H9 (cell line): ENCODE measurements at regions not wholly inside any gene's neighbourhood (a gene's known extent, or its start where the extent isn't known, plus 50 kb on each side); places are given as distances from the start of the nearest gene placed in this dataset.

ENCODE experiments used
- DNase-seq: peaks from one replicate; pipeline ENCODE4 v3.0.0-alpha.2; 2017
- H2AFZ ChIP-seq: one replicate; pipeline ENCODE4 v1.6.1; 2013; ENCODE audit warnings: mild to moderate bottlenecking, low read length, control low read depth, moderate library complexity
- H2AK5ac ChIP-seq: 2 replicates; pipeline ENCODE4 v1.6.1; 2013; ENCODE audit warnings: low read length, control low read depth, mixed read lengths; ENCODE audit not compliant: insufficient read length
- H2BK120ac ChIP-seq: one replicate; pipeline ENCODE4 v1.6.1; 2013; ENCODE audit warnings: low read depth, mild to moderate bottlenecking, low read length, control low read depth, inconsistent platforms; ENCODE audit not compliant: poor library complexity, severe bottlenecking
- H2BK12ac ChIP-seq: 2 replicates; pipeline ENCODE4 v1.6.1; 2013; ENCODE audit warnings: low read length, control low read depth, mixed read lengths, low read depth; ENCODE audit not compliant: insufficient read length
- H2BK15ac ChIP-seq: 2 replicates; pipeline ENCODE4 v1.6.1; 2013; ENCODE audit warnings: low read depth, low read length, control low read depth
- H2BK20ac ChIP-seq: one replicate; pipeline ENCODE4 v1.6.1; 2013; ENCODE audit warnings: low read depth, mild to moderate bottlenecking, low read length, control low read depth, inconsistent platforms; ENCODE audit not compliant: poor library complexity, severe bottlenecking
- H2BK5ac ChIP-seq: 2 replicates; pipeline ENCODE4 v1.6.1; 2013; ENCODE audit warnings: low read length, control low read depth, mixed read lengths; ENCODE audit not compliant: insufficient read length
- H3K14ac ChIP-seq: 2 replicates; pipeline ENCODE4 v1.6.1; 2013; ENCODE audit warnings: low read length, control low read depth; ENCODE audit not compliant: insufficient read depth
- H3K18ac ChIP-seq: 2 replicates; pipeline ENCODE4 v1.6.1; 2013; ENCODE audit warnings: low read depth, mild to moderate bottlenecking, mixed read lengths, low read length, control low read depth; ENCODE audit not compliant: insufficient read length
- H3K23ac ChIP-seq: 2 replicates; pipeline ENCODE4 v1.6.1; 2013; ENCODE audit warnings: low read length, control low read depth, mixed read lengths, low read depth; ENCODE audit not compliant: insufficient read length
- H3K23me2 ChIP-seq: 2 replicates; pipeline ENCODE4 v1.6.1; 2013; ENCODE audit warnings: low read depth, mild to moderate bottlenecking, mixed read lengths, low read length, control low read depth; ENCODE audit not compliant: insufficient read length, poor library complexity, severe bottlenecking
- H3K27ac ChIP-seq: 2 replicates; pipeline ENCODE4 v1.5.1; 2013; ENCODE audit warnings: low read length, control low read depth, mixed read lengths, low read depth; ENCODE audit not compliant: insufficient read length
- H3K27me3 ChIP-seq: 2 replicates; pipeline ENCODE4 v1.6.1; 2013; ENCODE audit warnings: low read length, control low read depth, inconsistent platforms; ENCODE audit not compliant: insufficient read depth
- H3K4ac ChIP-seq: 2 replicates; pipeline ENCODE4 v1.6.1; 2013; ENCODE audit warnings: low read depth, mild to moderate bottlenecking, control low read depth, inconsistent platforms, low read length, moderate library complexity
- H3K4me1 ChIP-seq: 2 replicates; pipeline ENCODE4 v1.6.1; 2013; ENCODE audit warnings: low read length, control low read depth, inconsistent platforms; ENCODE audit not compliant: insufficient read depth
- H3K4me2 ChIP-seq: 2 replicates; pipeline ENCODE4 v1.6.1; 2013; ENCODE audit warnings: low read length, control low read depth, mixed read lengths; ENCODE audit not compliant: insufficient read length, insufficient read depth
- H3K56ac ChIP-seq: 2 replicates; pipeline ENCODE4 v1.6.1; 2013; ENCODE audit warnings: low read depth, mild to moderate bottlenecking, mixed read lengths, low read length, control low read depth; ENCODE audit not compliant: insufficient read length
- H3K79me1 ChIP-seq: 2 replicates; pipeline ENCODE4 v1.6.1; 2013; ENCODE audit warnings: low read depth, mild to moderate bottlenecking, moderate library complexity, low read length, control low read depth, inconsistent platforms; ENCODE audit not compliant: insufficient read depth, poor library complexity, severe bottlenecking
- H3K79me2 ChIP-seq: 2 replicates; pipeline ENCODE4 v1.6.1; 2013; ENCODE audit warnings: low read length, control low read depth, inconsistent platforms; ENCODE audit not compliant: insufficient read depth
- H3K9ac ChIP-seq: 2 replicates; pipeline ENCODE4 v1.6.1; 2013; ENCODE audit warnings: low read length, control low read depth, mixed read lengths; ENCODE audit not compliant: insufficient read length; ENCODE audit errors: extremely low read depth
- H3K9me3 ChIP-seq: one replicate; pipeline ENCODE4 v1.6.1; 2013; ENCODE audit warnings: low read depth, low read length, inconsistent platforms; ENCODE audit not compliant: control insufficient read depth
- H3T11ph ChIP-seq: one replicate; pipeline ENCODE4 v1.6.1; 2013; ENCODE audit warnings: mild to moderate bottlenecking, low read length, control low read depth, inconsistent platforms
- H4K20me1 ChIP-seq: one replicate; pipeline ENCODE4 v1.6.1; 2013; ENCODE audit not compliant: control insufficient read depth, insufficient read length, insufficient read depth
- H4K5ac ChIP-seq: 2 replicates; pipeline ENCODE4 v1.6.1; 2013; ENCODE audit warnings: low read depth, mild to moderate bottlenecking, mixed read lengths, low read length, control low read depth; ENCODE audit not compliant: insufficient read length
- H4K8ac ChIP-seq: replicated peaks from 2 replicates; pipeline ENCODE4 v1.6.1; 2013; ENCODE audit warnings: low read length, control low read depth, mixed read lengths, low read depth; ENCODE audit not compliant: insufficient read length
- H4K91ac ChIP-seq: 2 replicates; pipeline ENCODE4 v1.6.1; 2013; ENCODE audit warnings: low read depth, mild to moderate bottlenecking, moderate library complexity, mixed read lengths, low read length, control low read depth; ENCODE audit not compliant: insufficient read length
- H3K27ac Mint-ChIP-seq, 3 experiments: 2 replicates in 2 of 3; 3 replicates in 1 of 3; pipeline ENCODE4 v1.8.0; 2020 to 2021; ENCODE audit warnings: mixed read lengths in 3 of 3, mild to moderate bottlenecking in 1 of 3, moderate library complexity in 1 of 3
- H3K27me3 Mint-ChIP-seq: 2 replicates; pipeline ENCODE4 v1.8.0; 2021; ENCODE audit warnings: low read depth, mild to moderate bottlenecking, moderate library complexity, mixed read lengths
- H3K36me3 Mint-ChIP-seq, 3 experiments: 2 replicates in 2 of 3; 3 replicates in 1 of 3; pipeline ENCODE4 v1.8.0; 2020 to 2021; ENCODE audit warnings: low read depth in 3 of 3, mixed read lengths in 3 of 3; ENCODE audit not compliant: insufficient read depth in 1 of 3
- H3K4me1 Mint-ChIP-seq, 2 experiments: 2 replicates each; pipeline ENCODE4 v1.8.0; 2020; ENCODE audit warnings: mixed read lengths in 2 of 2
- H3K4me3 Mint-ChIP-seq, 2 experiments: 2 replicates in 1 of 2; 3 replicates in 1 of 2; pipeline ENCODE4 v1.8.0; 2020 to 2021; ENCODE audit warnings: mild to moderate bottlenecking in 2 of 2, mixed read lengths in 2 of 2, moderate library complexity in 1 of 2
- H3K9me3 Mint-ChIP-seq, 2 experiments: 2 replicates in 1 of 2; 3 replicates in 1 of 2; pipeline ENCODE4 v1.8.0; 2020; ENCODE audit warnings: mild to moderate bottlenecking in 2 of 2, mixed read lengths in 2 of 2, moderate library complexity in 1 of 2
- WGBS: extraction: QIAGEN DNeasy Blood & Tissue Kit; methylation state at CpG from one replicate; pipeline ENCODE4 v1.1.7; 2013; ENCODE audit warnings: missing lambda C conversion rate, low lambda C conversion rate, mixed read lengths; ENCODE audit not compliant: insufficient read length; ENCODE audit errors: extremely low coverage; 5-methylcytosine and 5-hydroxymethylcytosine counted together
- TF ChIP-seq, protein P1 (sequence below): fragments of 200-600 bp; sonication (generic); conservative IDR thresholded peaks from 3 replicates; pipeline ENCODE4 v1.8.0; 2021; ENCODE audit warnings: antibody characterized with exemption, mild to moderate bottlenecking

DNA sequence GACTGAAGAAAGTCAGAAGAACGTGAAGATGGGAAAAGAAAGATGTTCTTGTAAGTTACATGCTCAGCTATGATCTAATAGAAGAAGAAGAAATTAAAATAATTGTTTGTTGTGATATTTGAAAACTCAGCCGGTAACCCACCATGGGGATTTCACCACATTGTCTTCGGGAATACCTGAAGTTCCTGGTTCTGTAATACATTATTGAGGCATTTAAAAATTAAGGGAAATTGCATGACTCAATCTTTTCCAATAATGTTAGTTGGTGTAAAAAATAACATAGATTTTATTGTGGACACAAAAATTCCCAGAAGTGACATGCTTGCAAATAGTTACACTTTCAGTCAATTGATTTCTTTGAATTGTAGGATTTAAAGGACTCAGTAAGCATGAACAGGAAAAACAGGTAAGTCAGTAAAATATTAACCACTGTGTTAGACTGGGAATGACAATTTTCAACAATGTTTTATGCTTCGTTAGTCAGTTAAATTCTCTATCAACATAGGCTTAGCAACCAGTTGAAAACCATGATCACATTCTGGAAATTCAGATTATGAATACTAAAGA, 745.1 kb downstream of the LTN1 start:
- Histone ChIP-seq H3K4ac (no peak overlapping the region), H4K20me1 (no peaks in the 10 kb centered on the region), H2BK15ac (no peak overlapping the region), H3K9ac (no peak overlapping the region), H3K18ac (no peak overlapping the region), H3K23ac (no peak overlapping the region), H3K4me1 (0 out of 2 replicates have a peak, but pooled peaks cover 2% of the 10 kb centered on the region), H4K8ac (no peak overlapping the region), H2BK20ac (no peak overlapping the region), H3K56ac (no peak overlapping the region), H2BK12ac (no peak overlapping the region), H3K79me1 (no peaks in the 10 kb centered on the region), H3K27ac (no peak overlapping the region), H3T11ph (no peak overlapping the region), H3K27me3 (no peaks in the 10 kb centered on the region), H2AK5ac (no peak overlapping the region), H2BK5ac (no peak overlapping the region), H3K14ac (no peak overlapping the region), H3K79me2 (no peaks in the 10 kb centered on the region), H4K91ac (no peak overlapping the region), H4K5ac (no peak overlapping the region), H3K4me2 (no peak overlapping the region), H2BK120ac (no peak overlapping the region), H3K9me3 (no peaks in the 10 kb centered on the region), H3K23me2 (no peaks in the 10 kb centered on the region), H2AFZ (no peak overlapping the region)
- no peaks in the 10 kb centered on the region; a peak in 1 of 7 replicates for H3K36me3 Mint-ChIP-seq
- H3K27me3 Mint-ChIP-seq: no peaks in the 10 kb centered on the region
- H3K4me1 Mint-ChIP-seq: peaks cover 7 to 8% of the 10 kb centered on the region in 2 experiments; a peak in 3 of 4 replicates
- no peak overlapping the region for H3K27ac Mint-ChIP-seq
- DNase-seq: no peak
- H3K9me3 Mint-ChIP-seq: no peaks in the 10 kb centered on the region
- no CpG with 5 or more reads among the region's 4 CpGs for WGBS
- TF ChIP-seq, protein P1, sequence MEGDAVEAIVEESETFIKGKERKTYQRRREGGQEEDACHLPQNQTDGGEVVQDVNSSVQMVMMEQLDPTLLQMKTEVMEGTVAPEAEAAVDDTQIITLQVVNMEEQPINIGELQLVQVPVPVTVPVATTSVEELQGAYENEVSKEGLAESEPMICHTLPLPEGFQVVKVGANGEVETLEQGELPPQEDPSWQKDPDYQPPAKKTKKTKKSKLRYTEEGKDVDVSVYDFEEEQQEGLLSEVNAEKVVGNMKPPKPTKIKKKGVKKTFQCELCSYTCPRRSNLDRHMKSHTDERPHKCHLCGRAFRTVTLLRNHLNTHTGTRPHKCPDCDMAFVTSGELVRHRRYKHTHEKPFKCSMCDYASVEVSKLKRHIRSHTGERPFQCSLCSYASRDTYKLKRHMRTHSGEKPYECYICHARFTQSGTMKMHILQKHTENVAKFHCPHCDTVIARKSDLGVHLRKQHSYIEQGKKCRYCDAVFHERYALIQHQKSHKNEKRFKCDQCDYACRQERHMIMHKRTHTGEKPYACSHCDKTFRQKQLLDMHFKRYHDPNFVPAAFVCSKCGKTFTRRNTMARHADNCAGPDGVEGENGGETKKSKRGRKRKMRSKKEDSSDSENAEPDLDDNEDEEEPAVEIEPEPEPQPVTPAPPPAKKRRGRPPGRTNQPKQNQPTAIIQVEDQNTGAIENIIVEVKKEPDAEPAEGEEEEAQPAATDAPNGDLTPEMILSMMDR: no peak
- H3K4me3 Mint-ChIP-seq: no peak overlapping the region
